Astrocyte (in vitro differentiated cells and primary cell): ENCODE measurements at regions not wholly inside any gene's neighbourhood (a gene's known extent, or its start where the extent isn't known, plus 50 kb on each side); places are given as distances from the start of the nearest gene placed in this dataset.

Experiments used
- DNase-seq: peaks from one replicate; pipeline ENCODE4 v3.0.0-alpha.2; 2010; ENCODE audit warnings: low read depth
- FAIRE-seq: peaks from 2 replicates; lab custom pipeline; 2011; peaks lifted over from hg19 to GRCh38; lab: Jason Lieb, UNC
- H2AFZ ChIP-seq: 2 replicates; pipeline ENCODE4 v1.6.0; 2012; ENCODE audit warnings: low read depth, low read length, inconsistent platforms
- H3K27ac ChIP-seq: 2 replicates; pipeline ENCODE4 v1.5.1; 2011; ENCODE audit warnings: low read depth, low read length, inconsistent platforms
- H3K27me3 ChIP-seq: 2 replicates; pipeline ENCODE4 v1.6.0; 2011; ENCODE audit warnings: low read length, inconsistent platforms; ENCODE audit not compliant: insufficient read depth
- H3K36me3 ChIP-seq: 2 replicates; pipeline ENCODE4 v1.5.1; 2011; ENCODE audit warnings: low read length, inconsistent platforms; ENCODE audit not compliant: insufficient read depth
- H3K4me1 ChIP-seq: 2 replicates; pipeline ENCODE4 v1.5.1; 2011; ENCODE audit warnings: low read length, inconsistent platforms; ENCODE audit not compliant: insufficient read depth
- H3K4me2 ChIP-seq: 2 replicates; pipeline ENCODE4 v1.6.0; 2012; ENCODE audit warnings: low read length, inconsistent platforms
- H3K4me3 ChIP-seq: 2 replicates; pipeline ENCODE4 v1.5.1; 2011; ENCODE audit warnings: low read depth, mild to moderate bottlenecking, low read length, inconsistent platforms; ENCODE audit not compliant: insufficient read depth
- H3K79me2 ChIP-seq: 2 replicates; pipeline ENCODE4 v1.6.0; 2012; ENCODE audit warnings: mild to moderate bottlenecking, low read length, inconsistent platforms; ENCODE audit not compliant: insufficient read depth
- H3K9ac ChIP-seq: 2 replicates; pipeline ENCODE4 v1.6.0; 2012; ENCODE audit warnings: mild to moderate bottlenecking, low read length, inconsistent platforms
- H3K9me3 ChIP-seq: 2 replicates; pipeline ENCODE4 v1.5.1; 2012; ENCODE audit warnings: low read depth, mild to moderate bottlenecking, low read length, inconsistent platforms; ENCODE audit not compliant: insufficient read depth
- H4K20me1 ChIP-seq: 2 replicates; pipeline ENCODE4 v1.6.0; 2012; ENCODE audit warnings: low read length, inconsistent platforms; ENCODE audit not compliant: insufficient read depth
- H3K27ac Mint-ChIP-seq: one replicate; pipeline ENCODE4 v1.8.0; 2021; ENCODE audit warnings: mild to moderate bottlenecking, mixed read lengths; ENCODE audit not compliant: unreplicated experiment
- H3K27me3 Mint-ChIP-seq: one replicate; pipeline ENCODE4 v1.8.0; 2021; ENCODE audit warnings: low read depth, mixed read lengths; ENCODE audit not compliant: unreplicated experiment
- H3K36me3 Mint-ChIP-seq: one replicate; pipeline ENCODE4 v1.8.0; 2021; ENCODE audit warnings: low read depth, mixed read lengths; ENCODE audit not compliant: unreplicated experiment
- H3K4me1 Mint-ChIP-seq: one replicate; pipeline ENCODE4 v1.8.0; 2021; ENCODE audit warnings: low read depth, mixed read lengths; ENCODE audit not compliant: unreplicated experiment
- H3K4me3 Mint-ChIP-seq: one replicate; pipeline ENCODE4 v1.8.0; 2021; ENCODE audit warnings: mild to moderate bottlenecking, moderate library complexity, mixed read lengths; ENCODE audit not compliant: unreplicated experiment
- H3K9me3 Mint-ChIP-seq: one replicate; pipeline ENCODE4 v1.8.0; 2021; ENCODE audit warnings: mild to moderate bottlenecking, mixed read lengths; ENCODE audit not compliant: unreplicated experiment
- CTCF ChIP-seq: IDR thresholded peaks from 2 replicates; pipeline ENCODE4 v1.5.1; 2011; ENCODE audit warnings: low read depth, mild to moderate bottlenecking, inconsistent platforms, low read length, moderate library complexity; ENCODE audit not compliant: insufficient read depth
- EZH2 ChIP-seq: IDR thresholded peaks from 2 replicates; pipeline ENCODE4 v1.6.1; 2012; ENCODE audit warnings: mild to moderate bottlenecking, low read length, inconsistent platforms; ENCODE audit not compliant: insufficient read depth

GRCh38 chr12:89210277-89210676 lies 142.0 kb downstream of the DUSP6 start:
- Mint-ChIP-seq H3K27me3 (no peaks in the 10 kb centered on the region), H3K4me3 (no peak overlapping the region), H3K4me1 (peaks cover 10% of the 10 kb centered on the region), H3K9me3 (no peaks in the 10 kb centered on the region), H3K27ac (no peak overlapping the region), H3K36me3 (no peaks in the 10 kb centered on the region)
- Histone ChIP-seq H3K36me3 (no peaks in the 10 kb centered on the region), H3K9me3 (no peaks in the 10 kb centered on the region), H3K4me1 (peaks cover 3% of the 10 kb centered on the region), H4K20me1 (no peaks in the 10 kb centered on the region), H3K4me3 (no peak overlapping the region), H3K4me2 (no peak overlapping the region), H3K79me2 (no peaks in the 10 kb centered on the region), H3K27ac (no peak overlapping the region), H3K27me3 (no peaks in the 10 kb centered on the region), H3K9ac (no peak overlapping the region), H2AFZ (no peak overlapping the region)
- TF ChIP-seq EZH2 (no peak), CTCF (no peak)
- DNase-seq = no peak
- no peak for FAIRE-seq

GRCh38 chr12:89208661-89209096 lies 143.6 kb downstream of the DUSP6 start:
- peaks cover 3% of the 10 kb centered on the region for H3K4me1 ChIP-seq
- H3K9me3 Mint-ChIP-seq = no peaks in the 10 kb centered on the region
- no peaks in the 10 kb centered on the region for H3K9me3 ChIP-seq
- no peaks in the 10 kb centered on the region for H3K36me3 Mint-ChIP-seq
- no peak overlapping the region for H3K4me3 ChIP-seq
- no peaks in the 10 kb centered on the region for H3K27me3 Mint-ChIP-seq
- TF ChIP-seq CTCF = no peak
- no peak for TF ChIP-seq EZH2
- H3K36me3 ChIP-seq = no peaks in the 10 kb centered on the region
- H3K27ac ChIP-seq = no peak overlapping the region
- no peaks in the 10 kb centered on the region for H3K79me2 ChIP-seq
- FAIRE-seq (no peak), DNase-seq (no peak)
- no peak overlapping the region for H3K4me3 Mint-ChIP-seq
- no peak overlapping the region for H2AFZ ChIP-seq
- H3K4me2 ChIP-seq = no peak overlapping the region
- no peak overlapping the region for H3K9ac ChIP-seq
- H3K27ac Mint-ChIP-seq = peak overlapping the region; percentile 89
- H4K20me1 ChIP-seq = no peaks in the 10 kb centered on the region
- no peaks in the 10 kb centered on the region for H3K27me3 ChIP-seq
- H3K4me1 Mint-ChIP-seq = peaks cover 10% of the 10 kb centered on the region

GRCh38 chr12:89206390-89206789 lies 145.9 kb downstream of the DUSP6 start:
- Histone ChIP-seq H3K27me3 (no peaks in the 10 kb centered on the region), H3K79me2 (no peaks in the 10 kb centered on the region), H3K4me2 (no peak overlapping the region), H4K20me1 (no peaks in the 10 kb centered on the region), H3K4me3 (no peak overlapping the region), H3K4me1 (peaks cover under 1% of the 10 kb centered on the region), H2AFZ (no peak overlapping the region), H3K9ac (no peak overlapping the region), H3K36me3 (no peaks in the 10 kb centered on the region), H3K9me3 (no peaks in the 10 kb centered on the region), H3K27ac (no peak overlapping the region)
- H3K27me3 Mint-ChIP-seq = no peaks in the 10 kb centered on the region
- FAIRE-seq = no peak
- no peak overlapping the region for H3K27ac Mint-ChIP-seq
- TF ChIP-seq EZH2 (no peak), CTCF (no peak)
- H3K36me3 Mint-ChIP-seq = no peaks in the 10 kb centered on the region
- H3K4me3 Mint-ChIP-seq = no peak overlapping the region
- H3K9me3 Mint-ChIP-seq = no peaks in the 10 kb centered on the region
- peaks cover 5% of the 10 kb centered on the region for H3K4me1 Mint-ChIP-seq
- no peak for DNase-seq
